ENCODE measurements at regions not wholly inside any gene's neighbourhood (a gene's known extent, or its start where the extent isn't known, plus 50 kb on each side); places are given as distances from the start of the nearest gene placed in this dataset.

DNA sequence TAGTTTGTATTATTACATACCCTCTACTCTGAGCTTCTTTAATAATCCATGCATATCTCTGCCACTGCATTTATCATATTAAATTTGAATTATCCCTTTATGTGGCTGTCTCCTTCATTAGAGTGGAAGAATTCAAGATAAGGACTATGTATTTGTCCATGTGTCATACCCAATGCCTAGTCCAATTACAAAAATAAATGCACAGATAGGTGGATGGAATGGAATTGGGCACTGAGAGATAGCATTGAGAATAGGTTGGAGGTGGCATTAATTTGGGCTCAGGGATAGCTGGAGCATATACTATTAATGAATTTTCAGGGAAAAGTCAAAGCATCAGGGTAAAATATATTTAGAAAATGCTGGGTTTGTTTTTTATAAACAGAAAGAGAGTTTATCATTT, 893.2 kb downstream of the EPHA4 start:
- H3K36me3 Mint-ChIP-seq = no peaks in the 10 kb centered on the region
- no peaks in the 10 kb centered on the region for H3K9me3 Mint-ChIP-seq
- no peak for ATAC-seq
- no peak overlapping the region for H3K4me3 Mint-ChIP-seq
- H3K27ac Mint-ChIP-seq = no peak overlapping the region
- H3K4me1 Mint-ChIP-seq = peaks cover 5% of the 10 kb centered on the region
- H3K27me3 Mint-ChIP-seq = peaks cover 9% of the 10 kb centered on the region

DNA sequence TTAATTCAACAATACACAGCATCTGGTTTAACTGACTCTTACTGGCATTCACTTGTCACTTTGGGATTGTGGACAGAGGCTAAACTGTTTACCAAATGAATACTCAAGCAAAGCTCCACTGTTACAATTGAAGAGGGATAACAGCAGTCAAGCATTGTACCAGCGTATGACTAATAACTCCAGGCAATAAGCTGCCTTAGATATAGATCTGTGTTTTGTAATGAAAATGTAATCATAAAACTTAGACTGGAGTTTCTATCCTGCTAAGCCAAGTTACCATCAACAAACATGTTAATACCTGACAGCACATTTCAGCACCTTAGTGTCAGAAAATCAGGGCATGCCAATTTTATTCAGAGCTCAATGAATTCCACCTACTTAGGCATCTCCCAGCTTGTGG, 889.5 kb downstream of the EPHA4 start:
- Mint-ChIP-seq H3K4me3 (no peak overlapping the region), H3K4me1 (peaks cover 10% of the 10 kb centered on the region), H3K36me3 (no peaks in the 10 kb centered on the region), H3K27me3 (peaks cover 9% of the 10 kb centered on the region), H3K9me3 (no peaks in the 10 kb centered on the region), H3K27ac (no peak overlapping the region)
- ATAC-seq = no peak

DNA sequence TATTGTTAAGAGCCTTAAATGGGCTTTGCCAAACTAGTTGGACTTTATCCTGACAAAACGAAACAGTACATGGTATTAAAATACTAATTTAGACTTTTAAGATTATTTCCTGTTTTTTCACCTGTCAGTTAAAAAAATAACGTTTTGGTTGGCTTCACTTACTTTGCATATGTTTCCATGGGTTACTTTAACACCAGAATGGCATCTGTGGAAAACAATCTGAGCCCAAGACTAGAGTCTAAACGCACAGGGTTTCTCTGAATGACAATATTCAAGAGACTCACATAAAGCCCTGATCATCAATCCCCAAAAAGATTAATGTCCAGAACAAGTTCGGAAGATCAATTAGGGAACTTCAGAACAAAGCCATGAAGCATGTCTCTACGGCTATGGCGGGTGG, 888.0 kb downstream of the EPHA4 start:
- no peak overlapping the region for H3K4me3 Mint-ChIP-seq
- peaks cover 10% of the 10 kb centered on the region for H3K4me1 Mint-ChIP-seq
- no peak overlapping the region for H3K27ac Mint-ChIP-seq
- H3K27me3 Mint-ChIP-seq = peaks cover 9% of the 10 kb centered on the region
- ATAC-seq = no peak
- no peaks in the 10 kb centered on the region for H3K9me3 Mint-ChIP-seq
- no peaks in the 10 kb centered on the region for H3K36me3 Mint-ChIP-seq

DNA sequence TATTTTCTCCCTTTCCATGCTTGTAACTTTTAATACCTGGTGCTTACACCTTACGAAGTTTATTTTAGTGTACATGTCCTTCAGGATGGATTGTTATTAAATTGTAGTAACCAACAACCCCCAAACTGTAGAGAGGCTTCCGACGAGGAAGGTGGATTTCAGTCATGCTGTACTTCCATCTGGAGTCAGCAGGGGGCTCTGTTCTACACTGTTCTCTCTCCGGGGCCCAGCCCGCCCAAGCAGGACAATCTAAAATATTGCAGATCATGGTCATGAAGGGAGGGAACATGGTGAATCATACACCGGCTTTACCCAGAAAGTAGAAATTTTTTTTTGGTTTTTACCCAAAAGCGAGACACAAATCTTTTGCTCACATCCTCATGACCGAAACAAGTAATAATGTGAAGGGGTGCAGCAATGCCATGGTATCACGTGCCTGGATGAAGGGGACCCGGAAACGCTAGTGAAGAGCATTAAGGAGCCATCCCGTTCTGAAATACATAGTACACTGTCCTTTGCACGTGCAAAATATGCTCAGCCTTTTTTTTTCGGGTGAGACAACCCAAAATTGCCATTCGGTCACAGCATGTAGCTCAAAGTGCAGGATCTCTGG, 884.8 kb downstream of the EPHA4 start:
- Mint-ChIP-seq H3K9me3 (no peaks in the 10 kb centered on the region), H3K27ac (no peak overlapping the region), H3K27me3 (no peaks in the 10 kb centered on the region), H3K4me1 (peaks cover 10% of the 10 kb centered on the region), H3K36me3 (no peaks in the 10 kb centered on the region), H3K4me3 (no peak overlapping the region)
- peak; percentile 74 for ATAC-seq

DNA sequence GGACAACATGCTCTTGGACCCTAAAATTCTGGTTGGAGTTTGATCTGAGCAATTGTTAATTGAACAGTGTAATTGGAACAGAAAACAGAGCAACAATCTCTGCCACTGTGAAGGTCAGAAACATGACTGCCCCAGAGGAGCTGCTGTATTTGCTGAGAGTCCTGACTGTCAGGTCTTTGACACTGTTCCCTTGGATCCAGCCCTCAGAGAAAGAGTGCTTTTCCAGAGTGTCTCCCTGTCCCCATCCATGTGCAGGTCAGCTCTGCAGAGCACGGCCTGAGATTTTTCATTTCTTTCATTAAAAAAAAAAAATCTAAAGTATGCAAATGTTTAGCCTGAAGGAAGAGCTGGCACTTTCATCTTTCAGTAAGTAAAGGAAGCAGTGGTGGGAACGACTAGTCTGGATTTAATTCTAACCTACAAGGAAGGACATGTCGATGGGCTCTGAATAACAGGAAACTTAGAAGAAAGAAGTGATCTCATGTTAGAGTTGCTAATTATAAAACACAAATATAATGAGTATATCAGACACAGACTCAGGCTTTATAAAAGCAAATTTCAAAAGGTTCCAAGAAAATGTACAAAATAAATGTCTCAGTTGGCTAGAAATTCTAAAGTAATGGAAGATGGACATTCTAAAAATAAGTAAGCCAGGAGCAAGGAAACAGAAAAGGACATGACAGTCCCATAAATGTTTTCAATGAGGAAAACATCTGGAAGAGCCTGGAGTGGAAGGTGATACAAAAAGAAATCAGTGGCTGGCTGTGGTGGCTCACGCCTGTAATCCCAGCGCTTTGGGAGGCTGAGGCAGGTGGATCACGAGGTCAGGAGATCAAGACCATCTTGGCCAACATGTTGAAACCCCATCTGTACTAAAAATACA, 876.5 kb downstream of the EPHA4 start:
- H3K36me3 Mint-ChIP-seq = no peaks in the 10 kb centered on the region
- no peaks in the 10 kb centered on the region for H3K27me3 Mint-ChIP-seq
- no peak overlapping the region for H3K27ac Mint-ChIP-seq
- no peaks in the 10 kb centered on the region for H3K4me1 Mint-ChIP-seq
- no peak overlapping the region for H3K4me3 Mint-ChIP-seq
- no peak for ATAC-seq
- peaks cover under 1% of the 10 kb centered on the region for H3K9me3 Mint-ChIP-seq

DNA sequence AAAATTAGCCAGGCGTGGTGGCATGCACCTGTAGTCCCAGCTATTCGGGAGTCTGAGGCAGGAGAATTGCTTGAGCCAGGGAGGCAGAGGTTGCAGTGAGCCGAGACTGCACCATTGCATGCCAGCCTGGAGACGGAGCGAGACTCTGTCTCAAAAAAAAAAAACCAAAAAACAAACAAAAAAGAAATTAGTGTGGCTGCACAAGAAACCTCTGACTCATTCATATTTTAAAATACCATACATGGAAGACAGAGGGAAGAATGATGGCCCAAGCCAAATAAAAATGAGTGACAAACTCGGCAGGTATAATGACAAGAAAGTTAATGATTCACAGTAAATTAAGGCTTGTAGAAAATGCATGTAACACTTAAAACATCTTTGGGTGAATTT, 875.8 kb downstream of the EPHA4 start:
- Mint-ChIP-seq H3K27me3 (no peaks in the 10 kb centered on the region), H3K4me3 (no peak overlapping the region), H3K36me3 (no peaks in the 10 kb centered on the region), H3K27ac (no peak overlapping the region), H3K4me1 (no peaks in the 10 kb centered on the region), H3K9me3 (peaks cover 4% of the 10 kb centered on the region)
- no peak for ATAC-seq

DNA sequence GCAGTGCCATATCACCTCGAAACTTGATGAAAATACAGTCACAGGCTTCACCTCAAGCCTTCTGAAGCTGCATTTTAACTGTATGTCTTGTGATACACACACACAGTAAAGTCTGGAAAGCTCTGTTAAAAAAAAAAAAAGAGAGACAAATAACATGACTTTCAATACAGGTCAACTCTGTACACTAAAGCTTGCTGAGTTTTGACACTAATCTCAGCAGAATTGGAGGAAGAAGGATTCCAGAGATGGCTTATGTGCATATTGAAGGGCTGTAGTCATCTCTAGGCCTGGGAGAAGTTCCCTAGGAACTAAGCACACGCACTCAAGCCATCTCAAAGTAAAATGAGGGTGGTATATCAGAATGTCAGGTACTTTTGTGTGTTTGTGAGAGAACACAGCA, 875.1 kb downstream of the EPHA4 start:
- no peak for ATAC-seq
- Mint-ChIP-seq H3K27ac (no peak overlapping the region), H3K9me3 (peaks cover 6% of the 10 kb centered on the region), H3K4me3 (no peak overlapping the region), H3K36me3 (no peaks in the 10 kb centered on the region), H3K27me3 (no peaks in the 10 kb centered on the region), H3K4me1 (no peaks in the 10 kb centered on the region)

DNA sequence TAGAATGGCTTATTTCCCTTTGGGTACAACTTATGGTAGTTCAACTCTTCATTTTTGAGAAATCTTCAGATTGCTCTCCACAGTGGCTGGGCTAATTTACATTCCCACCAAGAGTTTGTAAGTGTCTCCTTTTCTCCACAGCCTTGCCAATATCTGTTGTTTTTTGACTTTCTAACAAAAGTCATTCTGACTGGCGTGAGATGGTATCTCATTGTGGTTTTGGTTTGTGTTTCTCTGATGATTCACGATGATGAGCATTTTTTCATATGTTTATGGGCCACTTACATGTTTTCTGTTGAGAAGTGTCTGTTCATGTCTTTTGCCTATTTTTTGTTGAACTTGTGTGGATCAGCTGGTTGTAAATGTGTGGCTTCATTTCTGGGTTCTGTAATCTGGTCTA, 871.0 kb downstream of the EPHA4 start:
- Mint-ChIP-seq H3K36me3 (no peaks in the 10 kb centered on the region), H3K27ac (no peak overlapping the region), H3K9me3 (peaks cover 6% of the 10 kb centered on the region), H3K4me3 (no peak overlapping the region), H3K4me1 (no peaks in the 10 kb centered on the region), H3K27me3 (no peaks in the 10 kb centered on the region)
- no peak for ATAC-seq

DNA sequence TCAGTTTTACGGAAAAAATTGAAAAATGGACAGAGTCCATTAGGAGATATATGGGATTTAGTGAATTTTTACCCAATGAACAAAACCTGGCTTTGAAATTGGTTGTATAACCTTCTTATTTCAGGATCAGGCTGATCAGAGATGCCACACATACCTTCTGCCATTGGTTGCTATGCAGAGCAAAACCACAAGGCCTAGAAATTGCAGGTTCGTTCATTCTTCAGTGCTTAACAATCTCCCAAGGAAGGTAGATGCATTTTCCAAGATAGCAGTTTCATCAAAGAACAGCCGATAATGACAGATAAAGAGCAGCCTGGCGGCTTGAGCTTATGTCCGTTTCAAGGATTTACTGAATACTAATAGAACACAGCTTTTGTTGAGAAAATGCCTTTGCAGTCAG, 868.8 kb downstream of the EPHA4 start:
- no peaks in the 10 kb centered on the region for H3K4me1 Mint-ChIP-seq
- H3K36me3 Mint-ChIP-seq = no peaks in the 10 kb centered on the region
- no peak overlapping the region for H3K27ac Mint-ChIP-seq
- ATAC-seq = no peak
- no peak overlapping the region for H3K4me3 Mint-ChIP-seq
- H3K9me3 Mint-ChIP-seq = peaks cover 6% of the 10 kb centered on the region
- no peaks in the 10 kb centered on the region for H3K27me3 Mint-ChIP-seq

DNA sequence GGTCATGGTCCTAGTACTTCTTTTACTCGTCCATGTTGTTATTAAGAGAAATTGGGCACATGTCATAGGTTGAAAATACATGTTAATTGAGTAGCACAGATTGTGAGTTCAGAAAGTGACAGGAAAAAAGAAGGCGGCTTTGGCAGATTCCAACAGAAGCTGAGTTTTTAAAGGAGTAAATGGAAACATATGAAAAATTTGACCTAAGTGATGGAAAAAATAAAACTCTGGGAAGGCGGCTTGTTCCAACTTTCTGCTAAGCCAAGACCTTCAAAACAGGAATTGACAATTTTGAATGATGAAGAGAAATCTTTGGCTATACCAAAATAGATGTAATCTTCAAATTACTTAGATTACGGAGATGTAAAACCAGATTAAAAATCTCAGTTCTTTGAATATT, 868.0 kb downstream of the EPHA4 start:
- no peaks in the 10 kb centered on the region for H3K27me3 Mint-ChIP-seq
- no peaks in the 10 kb centered on the region for H3K4me1 Mint-ChIP-seq
- H3K27ac Mint-ChIP-seq = no peak overlapping the region
- H3K4me3 Mint-ChIP-seq = no peak overlapping the region
- H3K36me3 Mint-ChIP-seq = no peaks in the 10 kb centered on the region
- H3K9me3 Mint-ChIP-seq = peaks cover 6% of the 10 kb centered on the region
- ATAC-seq = no peak

DNA sequence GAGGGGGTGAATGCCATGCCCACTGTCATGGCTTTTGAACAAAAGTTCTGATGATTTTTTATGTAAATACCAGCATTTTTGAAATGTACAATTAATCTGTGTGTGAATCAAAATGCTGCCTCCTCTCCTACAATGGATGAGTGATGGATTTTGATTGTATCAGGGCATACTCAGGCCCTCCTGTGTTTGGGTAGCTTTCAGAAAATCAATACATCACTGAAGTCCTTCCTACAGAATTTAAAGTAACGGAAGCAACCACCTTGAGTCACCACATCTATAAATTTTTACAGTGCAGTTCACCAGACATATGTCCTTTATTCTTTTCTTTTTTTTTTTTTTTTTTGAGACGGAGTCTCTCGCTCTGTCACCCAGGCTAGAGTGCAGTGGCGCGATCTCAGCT, 867.3 kb downstream of the EPHA4 start:
- H3K4me3 Mint-ChIP-seq = no peak overlapping the region

DNA sequence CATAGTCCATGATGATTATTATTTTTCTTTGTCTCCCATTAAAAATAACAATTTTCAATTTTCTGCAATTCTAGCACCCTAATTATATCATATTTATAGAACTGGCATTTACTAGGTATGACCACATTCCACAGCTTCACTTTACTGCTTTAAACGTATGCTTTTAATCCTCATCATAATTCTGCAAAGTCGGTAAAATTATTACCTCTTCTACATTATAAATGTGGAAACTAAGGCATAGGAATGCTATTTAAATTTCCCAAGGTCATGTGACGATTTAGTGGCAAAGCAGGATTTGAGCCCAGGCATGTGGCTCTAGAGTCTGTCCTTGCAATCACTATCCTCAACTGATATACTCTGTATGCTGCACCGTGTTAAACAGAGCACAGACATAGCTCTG, 866.4 kb downstream of the EPHA4 start:
- Mint-ChIP-seq H3K4me1 (no peaks in the 10 kb centered on the region), H3K4me3 (no peak overlapping the region), H3K27ac (no peak overlapping the region), H3K9me3 (peaks cover 7% of the 10 kb centered on the region), H3K36me3 (no peaks in the 10 kb centered on the region), H3K27me3 (peaks cover 3% of the 10 kb centered on the region)
- ATAC-seq = no peak

More for the DNA sequence above, 867.3 kb downstream of the EPHA4 start:
- H3K9me3 Mint-ChIP-seq = peaks cover 6% of the 10 kb centered on the region
- ATAC-seq = no peak
- H3K4me1 Mint-ChIP-seq = no peaks in the 10 kb centered on the region
- no peaks in the 10 kb centered on the region for H3K36me3 Mint-ChIP-seq
- no peak overlapping the region for H3K27ac Mint-ChIP-seq
- H3K27me3 Mint-ChIP-seq = no peaks in the 10 kb centered on the region

DNA sequence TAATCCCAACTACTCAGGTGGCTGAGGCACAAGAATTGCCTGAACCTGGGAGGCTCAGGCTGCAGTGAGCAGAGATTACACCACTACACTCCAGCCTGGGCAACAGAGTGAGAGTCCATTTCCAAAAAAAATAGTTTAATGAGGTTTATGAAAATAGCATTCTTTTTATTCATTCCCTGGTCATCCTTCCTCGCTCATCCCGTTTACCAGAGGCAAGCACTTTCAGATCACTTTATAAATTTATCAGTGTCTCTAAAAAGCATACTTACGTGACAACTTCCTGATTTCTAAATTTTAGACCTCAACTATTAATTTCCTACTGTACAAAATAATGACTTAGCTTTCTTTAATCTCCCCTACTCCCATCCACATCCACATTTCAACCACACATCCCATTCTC, 864.8 kb downstream of the EPHA4 start:
- Mint-ChIP-seq H3K36me3 (no peaks in the 10 kb centered on the region), H3K9me3 (peaks cover 6% of the 10 kb centered on the region), H3K27me3 (peaks cover 8% of the 10 kb centered on the region), H3K27ac (no peak overlapping the region), H3K4me3 (no peak overlapping the region), H3K4me1 (no peaks in the 10 kb centered on the region)
- ATAC-seq = no peak

DNA sequence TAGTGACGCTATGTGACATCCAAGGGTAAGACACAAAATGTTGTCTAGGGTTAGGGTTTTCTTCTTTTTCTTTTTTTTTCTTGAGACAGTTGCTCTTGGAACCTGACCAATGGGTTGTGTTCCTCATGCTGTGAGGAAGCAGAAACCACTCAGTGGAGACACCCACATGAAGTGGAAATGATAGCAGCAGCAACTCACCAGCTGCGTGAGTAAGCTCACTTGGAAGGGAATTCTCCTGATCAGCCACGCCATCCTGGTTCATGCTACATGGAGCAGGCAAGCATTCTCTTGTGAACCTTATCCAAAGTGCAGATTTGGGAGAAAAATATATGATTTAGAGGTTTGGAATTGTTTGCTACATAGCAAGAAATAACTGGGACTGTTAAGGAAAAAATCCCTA, 863.7 kb downstream of the EPHA4 start:
- H3K27me3 Mint-ChIP-seq = peaks cover 8% of the 10 kb centered on the region
- no peak for ATAC-seq
- no peaks in the 10 kb centered on the region for H3K36me3 Mint-ChIP-seq
- H3K9me3 Mint-ChIP-seq = peaks cover 6% of the 10 kb centered on the region
- H3K4me3 Mint-ChIP-seq = no peak overlapping the region
- no peak overlapping the region for H3K27ac Mint-ChIP-seq
- H3K4me1 Mint-ChIP-seq = no peaks in the 10 kb centered on the region

DNA sequence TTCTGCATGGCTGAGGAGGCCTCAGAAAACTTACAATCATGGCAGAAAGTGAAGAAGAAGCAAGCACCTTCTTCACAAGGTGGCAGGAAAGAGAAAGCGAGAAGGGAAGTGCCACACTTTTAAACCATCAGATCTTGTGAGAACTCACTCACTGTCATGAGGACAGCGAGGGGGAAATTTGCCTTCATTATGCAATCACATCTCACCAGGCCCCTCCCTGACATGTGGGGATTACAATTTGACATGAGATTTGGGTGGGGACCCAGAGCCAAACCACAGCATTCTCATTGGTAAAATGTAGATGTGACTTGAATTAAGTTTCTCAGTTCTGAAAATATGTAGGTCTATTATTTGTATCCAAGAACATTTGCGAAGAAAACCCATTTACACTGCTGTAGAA, 854.8 kb downstream of the EPHA4 start:
- no peaks in the 10 kb centered on the region for H3K27me3 Mint-ChIP-seq
- no peak overlapping the region for H3K27ac Mint-ChIP-seq
- ATAC-seq = no peak
- H3K4me1 Mint-ChIP-seq = no peaks in the 10 kb centered on the region
- H3K4me3 Mint-ChIP-seq = no peak overlapping the region
- peaks cover 9% of the 10 kb centered on the region for H3K9me3 Mint-ChIP-seq
- H3K36me3 Mint-ChIP-seq = no peaks in the 10 kb centered on the region

DNA sequence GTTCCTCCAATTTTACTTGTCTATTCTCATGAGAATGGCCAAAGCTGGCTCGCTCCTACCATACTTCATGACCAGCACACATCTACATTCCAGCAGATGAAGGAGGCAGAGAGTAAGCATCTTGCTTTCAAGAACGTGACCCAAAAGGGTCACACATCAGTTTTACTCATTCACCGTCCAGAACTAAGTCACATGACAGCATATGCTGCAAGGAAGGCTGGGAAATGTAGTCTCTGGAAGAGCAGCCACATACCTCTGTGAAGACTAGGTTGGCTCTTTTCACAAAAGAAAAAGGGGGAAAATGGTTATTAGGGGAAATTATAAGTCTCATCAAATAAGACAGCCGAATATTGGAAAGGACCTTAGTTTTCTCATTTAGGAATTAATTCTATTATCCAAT, 835.3 kb downstream of the EPHA4 start:
- H3K4me1 Mint-ChIP-seq = no peaks in the 10 kb centered on the region
- H3K27ac Mint-ChIP-seq = no peak overlapping the region
- H3K27me3 Mint-ChIP-seq = no peaks in the 10 kb centered on the region

More for the DNA sequence above, 835.3 kb downstream of the EPHA4 start:
- H3K4me3 Mint-ChIP-seq = no peak overlapping the region
- H3K9me3 Mint-ChIP-seq = no peaks in the 10 kb centered on the region
- no peak for ATAC-seq
- no peaks in the 10 kb centered on the region for H3K36me3 Mint-ChIP-seq

All from stimulated activated memory B cell treated with anti-CD40 and anti-IgM and Interleukin-4, amounts not matched to agents 10 μg/mL and 1 μg/mL and 100 μg/mL, for 72 hours (primary cell).